Kidney tubule cell (primary cell): ENCODE measurements at regions not wholly inside any gene's neighbourhood (a gene's known extent, or its start where the extent isn't known, plus 50 kb on each side); places are given as distances from the start of the nearest gene placed in this dataset.
A peak's percentile ranks its signal among the peaks of the same experiment; 100 is the strongest.
"Not testable (repeated sequence)": the region's sequence is repeated elsewhere in the genome, so short reads cannot be mapped to it uniquely, and the experiment has no call there.

Experiments used
- DNase-seq: peaks from one replicate; pipeline ENCODE4 v3.0.0-alpha.2; 2018; ENCODE audit warnings: low spot score

DNA sequence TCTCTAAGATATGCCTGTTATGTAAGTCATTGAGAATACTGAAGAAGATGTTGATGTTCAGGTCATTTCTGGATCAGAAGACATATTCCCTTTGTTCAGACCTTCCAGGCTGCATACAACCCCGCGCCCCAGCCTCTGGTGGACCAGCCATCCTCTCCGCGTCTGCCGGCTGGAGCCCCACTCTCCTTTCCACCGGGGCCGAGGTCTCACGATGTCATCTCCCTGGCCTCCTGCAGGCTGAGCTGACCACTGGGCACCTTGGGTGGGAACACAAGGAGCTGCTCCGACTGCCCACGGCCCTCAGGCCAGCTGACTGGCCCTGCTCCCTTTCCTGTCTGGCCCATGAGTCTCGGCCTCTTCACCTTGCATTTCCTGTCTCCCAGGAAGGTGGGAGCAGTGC is 124.6 kb downstream of the SHANK2 start:
- no peak for DNase-seq

DNA sequence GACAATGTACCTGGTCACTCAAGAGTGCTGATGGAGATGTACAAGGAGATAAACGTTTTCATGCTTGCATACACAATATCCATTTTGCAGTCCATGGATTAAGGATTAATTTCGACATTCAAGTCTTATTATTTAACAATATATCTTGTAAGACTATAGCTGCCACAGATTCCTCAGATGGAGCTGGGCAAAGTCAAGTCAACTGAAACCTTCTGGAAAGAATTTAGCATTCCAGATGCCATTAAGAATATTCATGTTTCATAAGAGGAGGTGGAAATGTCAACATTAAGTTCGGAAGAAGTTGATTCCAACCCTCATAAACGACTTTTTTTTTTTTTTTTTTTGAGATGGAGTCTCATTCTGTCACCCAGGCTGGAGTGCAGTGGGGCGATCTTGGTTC is 126.0 kb downstream of the SHANK2 start:
- DNase-seq = not testable (repeated sequence)

DNA sequence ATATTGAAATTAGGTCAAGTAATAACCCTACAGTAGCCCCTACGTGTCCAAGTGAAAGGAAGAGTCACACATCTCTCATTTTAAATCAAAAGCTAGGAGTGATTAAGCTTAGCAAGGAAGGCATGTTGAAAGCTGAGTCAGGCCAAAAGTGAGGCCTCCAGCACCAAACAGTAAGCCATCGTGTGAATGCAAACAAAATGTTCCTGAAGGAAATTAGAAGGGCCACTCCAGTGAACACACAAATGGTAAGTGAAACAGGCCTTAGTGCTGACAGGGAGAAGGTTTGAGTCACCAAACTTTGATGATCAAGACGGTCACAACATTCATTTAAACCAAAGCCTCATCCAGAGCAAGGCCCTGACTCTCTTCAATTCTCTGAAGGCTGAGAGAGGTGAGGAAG is 127.2 kb downstream of the SHANK2 start:
- no peak for DNase-seq

DNA sequence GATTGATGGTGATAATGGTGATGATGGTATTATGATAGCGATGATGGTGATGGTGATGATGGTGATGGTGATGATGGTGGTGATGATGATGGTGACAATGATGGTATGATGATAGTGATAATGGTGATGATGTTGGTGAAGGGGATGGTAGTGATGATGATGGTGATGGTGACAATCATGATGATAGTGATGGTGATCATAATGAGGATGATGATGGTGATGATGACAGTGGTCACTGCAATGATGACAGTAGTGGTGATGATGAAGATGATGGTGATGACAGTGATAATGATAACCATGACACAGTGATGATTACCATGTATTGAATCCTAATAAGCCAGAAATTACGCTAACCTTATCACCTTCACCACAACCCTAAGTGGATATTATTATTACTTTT is 128.2 kb downstream of the SHANK2 start:
- no peak for DNase-seq

DNA sequence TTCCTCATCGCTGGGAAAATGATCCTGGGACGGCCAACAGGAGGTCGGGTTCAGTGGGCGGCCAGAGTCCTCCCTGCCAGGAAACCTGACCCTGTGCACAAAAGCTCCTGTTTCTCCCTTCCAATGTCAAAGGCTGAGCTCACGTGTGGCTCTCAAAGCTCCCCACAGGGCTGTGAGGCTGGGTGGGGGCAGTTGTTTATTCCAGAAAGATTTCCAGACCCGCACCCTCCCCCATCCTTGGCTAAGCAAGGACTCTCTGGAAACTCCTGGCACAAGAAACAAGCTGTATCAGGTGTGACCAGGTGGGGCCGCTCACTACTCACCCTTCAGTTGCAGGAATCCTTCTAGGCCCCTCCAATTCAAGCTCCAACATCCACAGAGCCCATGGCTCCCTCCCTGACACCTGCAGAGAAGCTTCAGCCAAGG is 131.9 kb downstream of the SHANK2 start:
- DNase-seq = peak; percentile 70

DNA sequence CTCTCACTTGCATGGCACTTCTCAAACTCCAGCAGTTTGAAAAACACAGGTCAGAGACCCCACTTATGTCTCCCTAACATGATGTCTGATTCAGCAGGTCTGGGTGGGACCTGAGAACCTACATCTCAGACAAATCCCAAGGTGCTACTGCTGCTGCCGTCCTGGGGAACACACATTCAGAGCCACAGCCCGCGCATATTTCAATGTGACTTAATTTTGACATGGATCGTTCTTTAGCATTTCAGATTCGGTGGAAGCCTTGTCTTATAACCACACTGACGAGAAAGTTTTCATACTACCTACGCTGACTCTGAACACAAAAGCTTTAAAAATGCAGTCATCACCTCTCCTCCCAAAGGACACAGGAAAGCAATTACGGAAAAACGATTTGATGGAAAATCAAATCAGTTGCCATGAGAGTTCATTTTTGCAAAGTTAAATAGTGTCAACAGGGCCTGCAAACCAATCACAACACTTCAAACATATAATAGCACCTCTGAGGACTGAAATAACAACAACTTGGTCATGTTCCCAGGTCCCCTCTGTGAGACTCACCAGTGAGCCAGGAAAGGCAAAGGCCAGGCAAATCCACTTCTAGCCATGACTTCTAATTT is 132.6 kb downstream of the SHANK2 start:
- no peak for DNase-seq

DNA sequence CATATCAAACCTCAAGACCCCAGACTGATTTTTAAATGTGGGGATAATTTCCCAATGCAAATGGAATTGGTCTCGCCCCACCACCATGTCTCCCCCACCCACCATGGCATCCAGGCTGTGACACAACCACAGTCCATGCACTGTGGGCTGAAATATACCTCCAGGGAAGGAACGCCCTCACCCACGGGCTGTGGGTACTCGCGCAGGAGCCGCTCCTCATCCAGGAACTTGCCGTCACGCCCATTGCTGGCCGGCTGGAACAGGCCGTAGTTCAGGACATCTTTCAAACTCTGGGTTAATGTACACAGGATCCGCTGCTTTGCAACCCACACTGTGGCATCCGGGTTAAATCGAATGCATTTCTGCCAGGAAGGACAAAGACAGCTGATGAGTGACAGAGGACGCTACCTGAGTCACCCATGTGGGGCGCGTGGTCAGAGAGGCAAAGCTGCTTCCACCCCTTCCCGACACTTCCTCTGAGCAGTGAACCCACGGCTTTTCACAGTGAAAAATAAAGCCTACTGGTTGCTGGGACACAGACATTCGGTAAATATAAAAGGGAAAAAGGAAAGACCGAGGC is 133.6 kb downstream of the SHANK2 start:
- DNase-seq = peak; percentile 90

DNA sequence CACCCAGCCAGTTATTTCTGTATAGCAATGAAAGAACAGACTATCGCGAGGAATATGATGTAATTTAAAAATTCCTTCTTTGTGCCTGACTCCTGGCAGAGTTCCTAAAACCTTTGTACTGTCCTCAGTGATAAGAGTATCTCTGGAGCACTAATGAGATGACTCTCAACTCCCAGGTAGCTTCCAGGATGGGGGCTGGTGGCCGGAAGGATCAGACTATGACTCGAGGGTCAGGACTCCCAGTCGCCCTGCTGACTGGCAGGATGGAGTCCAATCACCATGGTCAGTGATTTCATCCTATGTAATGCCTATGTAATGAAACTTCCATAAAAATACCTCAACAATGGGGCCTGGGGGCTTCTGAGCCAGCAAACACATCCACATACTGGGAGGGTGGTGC is 135.1 kb downstream of the SHANK2 start:
- DNase-seq = peak; percentile 89

DNA sequence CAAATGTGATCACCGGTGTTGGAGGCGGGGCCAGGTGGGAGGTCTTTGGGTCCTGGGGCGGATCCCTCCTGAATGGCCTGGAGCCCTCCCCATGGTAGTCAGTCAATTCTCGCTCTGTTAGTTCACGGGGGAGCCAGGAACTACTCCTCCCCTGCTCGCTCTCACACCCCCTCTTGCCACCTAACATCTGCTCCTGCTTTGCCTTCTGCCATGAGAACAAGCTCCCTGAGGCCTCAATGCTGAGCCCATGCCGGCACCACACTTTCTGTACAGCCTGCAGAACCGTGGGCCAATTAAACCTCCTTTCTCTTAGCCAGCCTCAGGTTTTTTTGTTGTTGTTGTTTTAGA is 135.7 kb downstream of the SHANK2 start:
- DNase-seq = no peak

DNA sequence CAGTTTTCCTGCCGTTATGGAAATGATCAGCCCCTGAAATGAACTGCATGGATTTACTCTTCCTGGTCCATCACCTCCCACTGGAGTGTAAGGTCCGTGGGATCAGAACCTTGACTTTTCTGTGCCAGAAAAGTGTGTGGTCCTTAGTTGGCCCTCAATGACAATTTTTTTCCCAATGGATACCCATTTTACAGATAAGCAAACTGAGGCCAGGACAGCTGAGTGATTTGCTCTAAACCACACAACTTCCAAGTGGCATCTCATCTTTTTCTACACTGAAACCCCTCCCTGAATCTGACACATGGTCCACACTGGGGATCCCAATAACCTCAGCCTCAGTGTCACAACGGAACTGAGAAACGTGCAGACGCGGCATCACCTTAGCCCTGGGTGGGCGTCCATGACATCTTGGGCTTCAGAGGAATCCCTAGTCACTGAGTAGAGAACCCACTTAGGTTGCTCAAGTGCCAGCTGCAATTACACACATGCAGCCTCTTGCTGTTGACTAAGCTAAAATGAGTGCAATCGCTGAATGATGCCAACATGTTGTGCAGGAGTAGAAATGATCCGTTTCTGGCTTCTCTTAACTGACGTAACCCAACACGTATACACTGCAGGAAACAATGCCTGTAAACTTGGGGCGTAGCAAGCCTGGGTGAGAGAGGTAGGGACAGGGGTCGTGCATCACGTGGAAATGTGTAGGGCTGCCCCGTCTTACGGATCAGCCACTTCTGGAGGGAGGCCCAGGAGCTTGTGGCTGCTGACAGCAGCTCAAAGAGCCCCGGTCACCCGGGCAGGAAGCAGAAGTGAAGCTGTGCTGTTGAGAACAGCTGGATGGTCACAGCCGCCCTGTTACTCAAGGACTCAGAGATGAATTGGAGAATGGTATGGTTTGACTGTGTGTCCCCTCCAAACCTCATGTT is 136.3 kb downstream of the SHANK2 start:
- DNase-seq = no peak

DNA sequence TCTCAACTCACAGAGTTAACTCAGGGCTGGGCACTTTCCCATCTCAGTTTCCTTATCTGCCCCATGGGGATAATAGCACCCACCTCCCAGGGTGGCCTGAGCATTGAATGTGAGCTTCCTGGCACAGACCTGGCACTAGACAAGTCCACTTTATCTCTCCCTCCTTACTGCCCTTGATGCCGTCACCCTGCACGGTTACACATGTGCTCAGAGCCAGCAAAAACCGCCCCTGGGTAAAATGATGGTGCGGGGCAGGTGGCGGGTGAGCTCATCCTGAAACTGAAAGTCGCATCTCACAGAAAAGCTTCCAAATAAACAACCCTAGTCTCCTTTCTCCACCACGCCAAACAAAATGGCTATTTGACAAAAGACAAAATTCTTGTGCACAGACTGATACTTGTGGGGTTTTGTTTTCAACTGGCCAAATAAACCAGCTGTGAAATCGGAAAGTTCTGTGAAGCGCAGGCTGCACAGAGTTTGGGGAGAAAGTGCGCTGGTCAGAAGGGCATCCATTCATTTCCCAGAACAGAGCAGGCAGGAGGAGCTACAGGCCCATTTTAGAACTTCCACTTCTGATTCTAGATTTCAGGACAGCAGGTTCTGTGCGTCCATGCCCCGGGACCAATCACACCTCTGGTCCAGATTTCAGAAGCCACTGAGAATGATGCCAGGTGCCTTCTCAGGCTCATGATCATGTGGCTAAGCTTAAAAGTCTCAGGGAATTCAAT is 138.1 kb downstream of the SHANK2 start:
- no peak for DNase-seq

DNA sequence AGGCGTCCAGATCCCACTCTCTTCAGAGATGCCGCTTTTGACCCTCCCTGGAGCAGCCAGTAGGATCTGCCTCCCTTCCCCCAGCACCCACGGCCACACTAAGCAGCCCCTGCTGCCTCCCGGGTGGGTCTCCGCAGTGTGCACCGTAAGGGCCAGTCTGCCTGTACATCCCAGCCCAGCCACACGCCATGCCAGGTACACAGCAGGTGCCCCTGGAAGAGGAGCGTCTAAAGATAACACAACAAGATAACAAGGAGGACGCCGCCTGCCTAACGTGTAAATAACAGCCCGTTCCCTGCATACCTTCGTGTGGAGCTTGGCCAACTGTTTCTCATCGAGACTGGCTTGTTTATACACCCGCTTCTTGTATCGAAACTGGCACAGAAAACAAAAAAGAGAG is 139.4 kb downstream of the SHANK2 start:
- no peak for DNase-seq

DNA sequence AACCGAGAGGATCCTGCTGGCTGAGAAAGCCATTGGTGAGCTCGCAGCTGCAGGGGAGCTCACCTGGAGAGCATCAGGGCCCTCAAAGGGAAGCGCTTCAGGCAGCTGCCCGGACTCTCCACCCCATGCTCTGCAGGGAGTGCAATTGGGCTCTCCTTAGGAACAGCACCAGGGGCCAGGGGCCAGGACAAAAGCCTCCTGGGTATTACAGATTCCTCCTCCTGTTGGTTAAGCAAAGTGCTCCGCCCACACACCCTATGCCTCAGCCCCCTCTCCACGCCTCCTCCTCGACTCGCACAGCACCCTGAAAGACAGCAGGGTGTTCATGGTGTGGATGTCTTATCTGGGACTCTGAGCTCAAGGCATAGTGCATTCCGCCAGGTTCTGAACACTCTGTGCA is 139.9 kb downstream of the SHANK2 start:
- no peak for DNase-seq

DNA sequence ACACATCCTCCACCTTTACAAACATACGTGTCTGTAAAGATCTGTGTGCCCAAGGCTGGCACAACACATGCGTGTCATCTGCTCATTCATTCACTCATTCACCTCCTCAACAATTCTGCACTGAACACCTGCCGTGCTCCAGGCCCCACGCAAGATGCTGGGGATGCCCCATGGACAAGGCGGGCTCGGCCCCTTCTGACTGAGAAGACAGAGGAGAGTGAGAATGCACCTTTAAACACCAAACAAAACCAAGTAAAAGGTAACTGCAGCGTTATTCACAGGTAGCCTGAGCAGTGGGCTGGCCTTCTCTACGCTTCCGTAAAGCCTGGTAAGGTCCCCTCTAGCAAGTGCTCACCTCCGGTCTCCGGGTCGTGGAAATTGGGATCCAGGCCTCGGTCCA is 142.8 kb downstream of the SHANK2 start:
- DNase-seq = no peak

DNA sequence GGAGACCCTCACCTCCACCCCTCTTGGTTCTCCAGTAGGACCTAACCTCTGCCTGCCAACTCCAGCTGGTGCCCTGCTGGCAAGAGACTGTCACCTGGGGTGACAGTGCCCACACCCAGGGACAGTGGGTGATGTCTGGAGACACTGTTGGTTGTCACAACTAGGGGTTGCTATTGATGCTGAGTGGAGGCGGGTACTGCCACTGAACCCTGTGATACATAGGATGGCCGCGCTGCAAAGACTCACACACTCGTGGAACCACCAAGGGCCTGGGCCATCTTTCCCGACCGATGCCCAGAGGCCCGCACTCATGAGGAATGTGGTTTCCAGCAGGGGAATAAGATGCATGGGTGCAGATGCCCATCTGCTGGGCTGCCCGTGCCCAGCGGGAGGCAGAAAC is 143.2 kb downstream of the SHANK2 start:
- DNase-seq = no peak

DNA sequence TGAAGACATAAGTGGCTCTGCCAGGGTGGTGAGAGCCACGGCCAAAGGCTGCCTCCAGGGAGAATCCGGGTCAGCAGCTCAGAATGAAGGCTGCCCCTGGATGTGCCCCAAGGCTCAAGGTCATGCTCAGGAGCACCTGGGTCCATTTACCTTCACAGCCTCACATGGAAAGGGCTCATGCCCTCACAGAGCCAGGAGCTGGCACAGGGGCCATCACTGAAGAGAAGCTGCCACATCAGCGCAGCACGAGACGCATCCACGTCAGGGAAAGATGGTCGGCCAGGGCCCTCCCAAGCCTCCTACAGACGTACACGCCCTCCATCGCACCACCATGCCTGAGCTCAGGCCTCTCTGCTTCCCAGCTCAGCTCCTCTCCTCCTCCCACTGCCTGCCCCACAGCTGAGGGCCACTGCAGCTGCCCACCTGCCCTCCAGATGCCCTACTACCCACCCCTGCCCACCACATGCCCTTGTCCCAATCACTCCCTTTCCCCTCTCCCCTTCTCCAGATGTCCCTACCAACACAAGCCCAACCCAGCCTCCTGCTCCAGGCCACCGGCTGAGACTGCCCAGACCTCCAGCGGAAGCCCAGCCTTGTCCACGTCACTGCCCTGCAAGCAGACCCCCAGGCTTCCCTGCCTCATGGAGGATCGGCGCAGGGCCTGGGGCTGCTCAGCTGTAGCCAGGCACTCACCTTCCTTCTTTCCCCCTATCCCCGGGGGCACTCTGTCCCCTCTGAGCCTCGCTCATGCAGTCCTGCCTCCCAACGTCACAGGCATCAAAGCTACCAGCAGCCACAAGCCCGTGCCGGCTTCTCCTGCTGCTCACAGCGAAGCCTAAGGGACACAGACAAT is 144.1 kb downstream of the SHANK2 start:
- DNase-seq = no peak

DNA sequence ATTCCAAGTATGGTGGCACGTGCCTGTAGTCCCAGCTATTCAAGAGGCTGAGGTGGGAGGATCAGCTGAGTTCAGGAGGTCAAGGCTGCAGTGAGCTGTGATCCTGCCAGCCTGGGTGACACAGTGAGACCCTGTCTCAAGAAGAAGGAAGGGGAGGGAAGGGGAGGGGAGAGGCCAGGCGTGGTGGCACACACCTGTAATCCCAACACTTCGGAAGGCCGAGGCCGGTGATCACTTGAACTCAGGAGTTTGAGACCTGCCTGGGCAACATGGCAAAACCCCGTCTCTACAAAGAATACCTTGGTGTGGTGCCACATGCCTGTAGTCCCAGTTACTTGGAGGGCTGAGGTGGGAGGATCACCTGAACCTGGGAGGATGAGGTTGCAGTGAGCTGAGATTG is 145.7 kb downstream of the SHANK2 start:
- DNase-seq = no peak

DNA sequence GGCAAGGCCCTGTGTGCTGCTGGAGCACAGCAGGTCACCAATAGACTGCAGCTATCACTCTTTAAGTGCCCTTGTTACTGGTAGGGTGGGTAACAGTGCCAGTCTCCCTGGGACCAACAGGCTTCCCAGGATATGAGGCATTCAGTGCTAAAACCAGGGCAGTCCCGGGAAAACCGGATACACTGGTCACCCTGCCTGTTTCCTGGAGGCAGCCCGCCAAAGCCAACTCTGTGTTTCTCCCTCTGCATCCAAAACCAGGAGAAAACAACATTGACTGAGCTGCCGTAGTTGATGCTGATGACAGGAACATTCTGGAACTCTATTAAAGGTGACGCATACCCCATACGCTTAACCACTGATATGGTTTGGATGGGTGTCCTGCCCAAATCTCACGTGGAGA is 149.1 kb downstream of the SHANK2 start:
- DNase-seq = peak; percentile 72

DNA sequence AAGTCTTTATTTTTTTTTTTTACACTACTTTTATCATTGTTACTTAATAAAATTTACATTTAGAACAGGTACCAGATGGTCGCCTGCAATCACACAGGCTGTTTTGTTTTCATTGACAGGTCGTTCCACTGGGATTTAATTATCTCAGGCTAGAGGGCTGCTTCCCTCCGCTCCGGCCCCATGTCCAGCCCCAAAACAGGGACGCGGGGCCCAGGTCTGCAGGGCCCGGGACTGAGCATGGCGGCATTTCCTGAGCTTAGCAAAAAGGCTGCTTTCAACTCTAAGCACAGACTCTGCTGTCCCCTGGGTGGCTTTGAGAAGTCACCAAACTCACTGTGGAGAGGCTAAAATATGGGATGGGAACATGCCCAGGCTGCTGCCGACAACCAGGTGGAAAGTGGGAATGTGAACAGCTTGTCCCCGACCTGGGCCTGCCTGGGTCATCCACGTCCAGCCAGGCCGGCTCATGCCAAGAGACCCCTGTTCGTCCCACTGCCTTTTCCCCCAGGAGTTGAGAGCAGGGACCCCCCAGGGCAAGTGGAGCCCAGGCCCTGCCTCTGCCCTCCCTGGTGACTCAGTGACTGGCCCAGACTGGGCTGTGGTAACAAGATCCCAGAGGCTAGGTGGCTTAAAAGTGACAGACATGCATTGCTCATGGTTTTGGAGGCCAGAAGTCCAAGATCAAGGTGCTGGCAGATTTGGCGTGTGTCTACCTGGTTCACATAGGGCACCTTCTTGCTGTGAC is 150.0 kb downstream of the SHANK2 start:
- DNase-seq = no peak

DNA sequence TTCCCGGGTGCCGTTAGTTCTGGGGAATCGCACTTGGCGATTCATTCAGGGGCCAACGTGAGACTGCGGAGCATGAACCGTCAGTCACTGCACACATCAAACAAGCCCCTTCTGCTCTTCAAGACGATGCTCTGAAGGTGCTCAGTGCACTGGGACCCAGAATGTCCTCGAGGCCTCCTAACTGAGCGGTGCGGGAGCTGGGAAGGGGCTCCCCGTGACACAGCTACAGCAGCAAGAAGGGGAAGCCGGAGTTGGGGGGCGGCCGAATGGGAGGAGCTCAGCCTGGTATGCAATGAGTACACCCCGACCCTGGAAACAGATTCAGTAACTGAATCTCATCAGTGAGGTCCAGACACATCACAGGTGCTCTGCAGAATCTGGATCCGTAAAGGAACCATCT is 150.8 kb downstream of the SHANK2 start:
- DNase-seq = no peak

DNA sequence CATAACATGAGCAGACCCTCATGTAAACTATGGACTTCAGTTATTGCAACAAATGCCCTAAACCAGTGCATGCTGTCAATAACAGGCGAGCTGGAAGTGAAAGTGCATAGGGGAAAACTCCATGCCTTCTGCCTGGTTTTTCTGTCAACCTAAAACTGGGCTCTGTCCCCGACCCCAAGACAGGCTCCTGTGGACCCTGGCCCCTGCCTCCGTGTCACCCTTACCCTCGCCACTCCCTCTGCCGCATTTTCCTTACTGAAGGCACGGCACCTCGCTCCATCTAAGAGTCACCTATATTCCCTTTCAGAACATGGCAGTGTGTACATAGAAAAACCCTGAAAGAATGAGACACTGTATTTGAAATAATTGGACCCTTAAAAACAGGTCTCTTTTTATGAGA is 151.3 kb downstream of the SHANK2 start:
- DNase-seq = no peak
